ENCODE measurements at regions not wholly inside any gene's neighbourhood (a gene's known extent, or its start where the extent isn't known, plus 50 kb on each side); places are given as distances from the start of the nearest gene placed in this dataset.

DNA sequence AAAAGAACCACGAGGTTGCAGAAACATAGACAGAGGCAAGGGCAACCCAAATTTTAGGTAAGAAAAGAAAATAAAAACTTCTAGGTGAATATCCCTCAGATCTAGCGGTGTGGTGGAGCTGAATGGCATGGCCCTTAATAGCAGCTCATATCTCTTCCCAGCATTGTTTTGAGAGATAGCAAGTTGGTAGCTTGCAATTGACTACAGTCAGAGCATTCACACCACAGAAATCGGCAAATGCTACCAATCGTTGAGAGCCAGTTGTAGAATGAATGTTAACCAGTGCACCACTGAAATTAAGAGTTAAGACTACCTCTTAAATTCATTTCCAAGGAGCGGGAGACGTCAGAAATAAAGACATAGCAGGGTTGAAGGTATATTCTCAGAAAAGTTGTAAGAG lies 184.0 kb upstream of the KIT start (continued):
- TF ChIP-seq CTCF (IDR thresholded peaks at IDR 0.05 in 2 of 3, conservative IDR thresholded peaks at IDR 0.05 in 1 of 3; ENCODE audit: control insufficient read depth in 2 of 3, extremely low read depth in 1 of 3, insufficient read depth in 1 of 3, low read depth in 3 of 3, low read length in 3 of 3) (no peak), POU2F2 (IDR thresholded peaks at IDR 0.05; ENCODE audit: borderline replicate concordance, low read depth, low read length) (no peak), MTA2 (IDR thresholded peaks at IDR 0.05; ENCODE audit: low read depth) (no peak)

- Histone ChIP-seq H2AFZ (ENCODE audit: control insufficient read depth, low read depth, low read length) (no peak overlapping the region), H3K79me2 (ENCODE audit: control insufficient read depth, insufficient read depth, low read length) (no peaks in the 10 kb centered on the region), H3K36me3 (ENCODE audit: control insufficient read depth in 2 of 2, insufficient read depth in 2 of 2, low read length in 1 of 2) (no peaks in the 10 kb centered on the region), H3K9ac (ENCODE audit: control insufficient read depth, insufficient read depth, low read length) (no peak overlapping the region), H4K20me1 (ENCODE audit: control insufficient read depth, insufficient read depth) (no peaks in the 10 kb centered on the region), H3K4me2 (ENCODE audit: control insufficient read depth, insufficient read depth) (no peak overlapping the region), H3K27ac (ENCODE audit: control insufficient read depth, insufficient read depth) (no peak overlapping the region), H3K4me1 (ENCODE audit: control insufficient read depth, insufficient read depth, low read length) (no peaks in the 10 kb centered on the region), H3K4me3 (no peak overlapping the region), H3K27me3 (replicated peaks in 1 of 2; ENCODE audit: control insufficient read depth in 2 of 2, insufficient read depth in 2 of 2, low read length in 1 of 2) (no peaks in the 10 kb centered on the region), H3K9me3 (replicated peaks; ENCODE audit: control insufficient read depth, insufficient read depth, low read length) (no peaks in the 10 kb centered on the region)
- RAD21 ChIA-PET (ENCODE audit: unreplicated experiment): no interaction called here
- no TSS peak for BruUV-seq (replicated peaks)
- intact Hi-C loops (cut with micrococcal nuclease; ENCODE audit: unreplicated experiment) (no loop called here), in situ Hi-C loops (cut with MboI) (no loop called here)
- FAIRE-seq: no peak
- no peak for DNase-seq (ENCODE audit: low read depth, low spot score)
- CTCF ChIA-PET: no interaction called here
- SMC1A ChIA-PET (ENCODE audit: uncharacterized antibody, unreplicated experiment): no interaction called here
- POLR2A ChIA-PET: no interaction called here
- no peak for ATAC-seq
- TF ChIP-seq, protein P1, sequence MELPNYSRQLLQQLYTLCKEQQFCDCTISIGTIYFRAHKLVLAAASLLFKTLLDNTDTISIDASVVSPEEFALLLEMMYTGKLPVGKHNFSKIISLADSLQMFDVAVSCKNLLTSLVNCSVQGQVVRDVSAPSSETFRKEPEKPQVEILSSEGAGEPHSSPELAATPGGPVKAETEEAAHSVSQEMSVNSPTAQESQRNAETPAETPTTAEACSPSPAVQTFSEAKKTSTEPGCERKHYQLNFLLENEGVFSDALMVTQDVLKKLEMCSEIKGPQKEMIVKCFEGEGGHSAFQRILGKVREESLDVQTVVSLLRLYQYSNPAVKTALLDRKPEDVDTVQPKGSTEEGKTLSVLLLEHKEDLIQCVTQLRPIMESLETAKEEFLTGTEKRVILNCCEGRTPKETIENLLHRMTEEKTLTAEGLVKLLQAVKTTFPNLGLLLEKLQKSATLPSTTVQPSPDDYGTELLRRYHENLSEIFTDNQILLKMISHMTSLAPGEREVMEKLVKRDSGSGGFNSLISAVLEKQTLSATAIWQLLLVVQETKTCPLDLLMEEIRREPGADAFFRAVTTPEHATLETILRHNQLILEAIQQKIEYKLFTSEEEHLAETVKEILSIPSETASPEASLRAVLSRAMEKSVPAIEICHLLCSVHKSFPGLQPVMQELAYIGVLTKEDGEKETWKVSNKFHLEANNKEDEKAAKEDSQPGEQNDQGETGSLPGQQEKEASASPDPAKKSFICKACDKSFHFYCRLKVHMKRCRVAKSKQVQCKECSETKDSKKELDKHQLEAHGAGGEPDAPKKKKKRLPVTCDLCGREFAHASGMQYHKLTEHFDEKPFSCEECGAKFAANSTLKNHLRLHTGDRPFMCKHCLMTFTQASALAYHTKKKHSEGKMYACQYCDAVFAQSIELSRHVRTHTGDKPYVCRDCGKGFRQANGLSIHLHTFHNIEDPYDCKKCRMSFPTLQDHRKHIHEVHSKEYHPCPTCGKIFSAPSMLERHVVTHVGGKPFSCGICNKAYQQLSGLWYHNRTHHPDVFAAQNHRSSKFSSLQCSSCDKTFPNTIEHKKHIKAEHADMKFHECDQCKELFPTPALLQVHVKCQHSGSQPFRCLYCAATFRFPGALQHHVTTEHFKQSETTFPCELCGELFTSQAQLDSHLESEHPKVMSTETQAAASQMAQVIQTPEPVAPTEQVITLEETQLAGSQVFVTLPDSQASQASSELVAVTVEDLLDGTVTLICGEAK (IDR thresholded peaks at IDR 0.05; ENCODE audit: borderline replicate concordance): no peak
- no peak for TF ChIP-seq PKNOX1 (IDR thresholded peaks at IDR 0.05)
- TF ChIP-seq BCL11A (IDR thresholded peaks at IDR 0.05; ENCODE audit: low read depth, low read length): no peak
- no peak for TF ChIP-seq TAF1 (IDR thresholded peaks at IDR 0.05; ENCODE audit: borderline replicate concordance, low read depth, low read length)
- no peak for TF ChIP-seq RB1 (IDR thresholded peaks at IDR 0.05; ENCODE audit: borderline replicate concordance)
- no peak for TF ChIP-seq STAT1 (conservative IDR thresholded peaks at IDR 0.05)
- TF ChIP-seq CEBPB (IDR thresholded peaks at IDR 0.05; ENCODE audit: borderline replicate concordance in 1 of 2, low read depth in 2 of 2, low read length in 2 of 2): no peak
- TF ChIP-seq, protein P2, sequence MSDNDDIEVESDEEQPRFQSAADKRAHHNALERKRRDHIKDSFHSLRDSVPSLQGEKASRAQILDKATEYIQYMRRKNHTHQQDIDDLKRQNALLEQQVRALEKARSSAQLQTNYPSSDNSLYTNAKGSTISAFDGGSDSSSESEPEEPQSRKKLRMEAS (IDR thresholded peaks at IDR 0.05; ENCODE audit: low read depth, low read length): no peak
- TF ChIP-seq, protein P3, sequence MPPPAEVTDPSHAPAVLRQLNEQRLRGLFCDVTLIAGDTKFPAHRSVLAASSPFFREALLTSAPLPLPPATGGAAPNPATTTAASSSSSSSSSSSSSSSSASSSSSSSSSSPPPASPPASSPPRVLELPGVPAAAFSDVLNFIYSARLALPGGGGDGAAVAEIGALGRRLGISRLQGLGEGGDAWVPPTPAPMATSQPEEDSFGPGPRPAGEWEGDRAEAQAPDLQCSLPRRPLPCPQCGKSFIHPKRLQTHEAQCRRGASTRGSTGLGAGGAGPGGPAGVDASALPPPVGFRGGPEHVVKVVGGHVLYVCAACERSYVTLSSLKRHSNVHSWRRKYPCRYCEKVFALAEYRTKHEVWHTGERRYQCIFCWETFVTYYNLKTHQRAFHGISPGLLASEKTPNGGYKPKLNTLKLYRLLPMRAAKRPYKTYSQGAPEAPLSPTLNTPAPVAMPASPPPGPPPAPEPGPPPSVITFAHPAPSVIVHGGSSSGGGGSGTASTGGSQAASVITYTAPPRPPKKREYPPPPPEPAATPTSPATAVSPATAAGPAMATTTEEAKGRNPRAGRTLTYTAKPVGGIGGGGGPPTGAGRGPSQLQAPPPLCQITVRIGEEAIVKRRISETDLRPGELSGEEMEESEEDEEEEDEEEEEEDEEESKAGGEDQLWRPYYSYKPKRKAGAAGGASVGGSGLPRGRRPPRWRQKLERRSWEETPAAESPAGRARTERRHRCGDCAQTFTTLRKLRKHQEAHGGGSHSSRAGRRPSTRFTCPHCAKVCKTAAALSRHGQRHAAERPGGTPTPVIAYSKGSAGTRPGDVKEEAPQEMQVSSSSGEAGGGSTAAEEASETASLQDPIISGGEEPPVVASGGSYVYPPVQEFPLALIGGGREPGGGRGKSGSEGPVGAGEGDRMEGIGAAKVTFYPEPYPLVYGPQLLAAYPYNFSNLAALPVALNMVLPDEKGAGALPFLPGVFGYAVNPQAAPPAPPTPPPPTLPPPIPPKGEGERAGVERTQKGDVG (CRISPR knock-in tag; IDR thresholded peaks at IDR 0.05): no peak
- no peak for TF ChIP-seq HDAC2 (IDR thresholded peaks at IDR 0.05)
- TF ChIP-seq CHD4 (IDR thresholded peaks at IDR 0.05): no peak
Observed at GRCh38 chr4:54475546-54475945, 182.2 kb upstream of the KIT start.

Measured in GM12878 (cell line).